HCT116 (cell line): ENCODE measurements at regions not wholly inside any gene's neighbourhood (a gene's known extent, or its start where the extent isn't known, plus 50 kb on each side); places are given as distances from the start of the nearest gene placed in this dataset.

Source experiments
- ATAC-seq: fragments of 200-7000 bp; cut with Tn5 transposase; 2 replicates; pipeline ENCODE4 v1.9.1; 2020; ENCODE audit warnings: mild to moderate bottlenecking, moderate library complexity
- BruUV-seq: library from RNA; stranded (reverse); fragments of 400-500 nt; replicated peaks from 2 replicates; lab custom pipeline; 2021; lab: Mats Ljungman, UMichigan
- CTCF ChIA-PET: fragments of 300-600 bp; sonication (Branson Sonifier 250); formaldehyde crosslinking; loops from one replicate; lab custom pipeline; 2021; ENCODE audit warnings: antibody characterized with exemption; lab: Charles Lee
- POLR2A ChIA-PET: fragments of 300-600, 350-600 bp; sonication (Branson Sonifier 250); formaldehyde crosslinking; loops from one replicate; lab custom pipeline; 2021; ENCODE audit warnings: antibody characterized with exemption; lab: Charles Lee
- RAD21 ChIA-PET, 2 experiments: fragments of 300-600 bp; sonication (Branson Sonifier 250); formaldehyde crosslinking; loops; one replicate each; lab custom pipeline; 2023; ENCODE audit warnings: low total read pairs in 2 of 2; ENCODE audit not compliant: uncharacterized antibody in 2 of 2, unreplicated experiment in 2 of 2, low non-redundant PET in 1 of 2; lab: Charles Lee
- DNase-seq: peaks from one replicate; pipeline ENCODE4 v3.0.0-alpha.2; 2010; ENCODE audit warnings: low read depth, low spot score
- H2AFZ ChIP-seq: fragments of 200-600 bp; shearing (Covaris generic), sonication (generic); 2 replicates; pipeline ENCODE4 v1.6.1; 2017; ENCODE audit warnings: low read depth, mixed run types, mixed read lengths, antibody characterized with exemption, low read length; ENCODE audit not compliant: poor library complexity, severe bottlenecking
- H3K27ac ChIP-seq: 2 replicates; pipeline ENCODE4 v1.5.1; 2012; ENCODE audit warnings: low read depth, low read length
- H3K27me3 ChIP-seq: fragments of 200-600 bp; sonication (generic); 2 replicates; pipeline ENCODE4 v1.6.1; 2016; ENCODE audit warnings: mixed run types, low read length, mixed read lengths; ENCODE audit not compliant: insufficient read depth
- H3K36me3 ChIP-seq, 2 experiments: fragments of 200-500 bp in 1 of 2; fragments of 200-600 bp in 1 of 2; sonication (Bioruptor generic) in 1 of 2; sonication (generic) in 1 of 2; 2 replicates each; pipeline versions ENCODE4 v1.5.1 to v1.6.1; 2014 to 2016; ENCODE audit warnings: low read length in 2 of 2, inconsistent platforms in 1 of 2, mixed read lengths in 1 of 2, mixed run types in 1 of 2; ENCODE audit not compliant: insufficient read depth in 2 of 2, control insufficient read depth in 1 of 2
- H3K4me1 ChIP-seq, 2 experiments: fragments of 200-600 bp in 1 of 2; sonication (generic) in 1 of 2; 2 replicates each; pipeline versions ENCODE4 v1.5.1 to v1.6.1; 2012 to 2017; ENCODE audit warnings: low read length in 2 of 2, inconsistent platforms in 1 of 2, mild to moderate bottlenecking in 1 of 2, mixed read lengths in 1 of 2, mixed run types in 1 of 2, moderate library complexity in 1 of 2; ENCODE audit not compliant: insufficient read depth in 2 of 2, control insufficient read depth in 1 of 2
- H3K4me2 ChIP-seq: fragments of 200-600 bp; sonication (generic); 2 replicates; pipeline ENCODE4 v1.6.1; 2017; ENCODE audit warnings: mixed run types, low read length, mixed read lengths
- H3K4me3 ChIP-seq, 2 experiments: fragments of 200-600 bp in 1 of 2; sonication (generic) in 1 of 2; replicated peaks in 1 of 2; 2 replicates each; pipeline ENCODE4 v1.5.1; 2011 to 2016; ENCODE audit warnings: low read length in 2 of 2, control low read depth in 1 of 2, low read depth in 1 of 2, mild to moderate bottlenecking in 1 of 2, mixed read lengths in 1 of 2, mixed run types in 1 of 2
- H3K79me2 ChIP-seq: fragments of 200-600 bp; sonication (generic); 2 replicates; pipeline ENCODE4 v1.6.1; 2017; ENCODE audit warnings: mild to moderate bottlenecking, mixed run types, low read length, moderate library complexity, mixed read lengths; ENCODE audit not compliant: insufficient read depth
- H3K9ac ChIP-seq: fragments of 200-600 bp; sonication (generic); 2 replicates; pipeline ENCODE4 v1.6.1; 2016; ENCODE audit warnings: low read length, mixed read lengths
- H3K9me2 ChIP-seq: fragments of 200-600 bp; sonication (generic), shearing (Covaris generic); 2 replicates; pipeline ENCODE4 v1.6.1; 2017; ENCODE audit warnings: mixed run types, mild to moderate bottlenecking, moderate library complexity; ENCODE audit not compliant: insufficient read depth
- H3K9me3 ChIP-seq, 2 experiments: fragments of 200-500 bp in 1 of 2; fragments of 200-600 bp in 1 of 2; sonication (Bioruptor generic) in 1 of 2; sonication (generic) in 1 of 2; 2 replicates each; pipeline ENCODE4 v1.6.1; 2014 to 2017; ENCODE audit warnings: low read length in 2 of 2, mixed read lengths in 2 of 2, inconsistent platforms in 1 of 2, low read depth in 1 of 2, mild to moderate bottlenecking in 1 of 2, mixed run types in 1 of 2, moderate library complexity in 1 of 2; ENCODE audit not compliant: control insufficient read depth in 1 of 2, insufficient read depth in 1 of 2
- H4K20me1 ChIP-seq: fragments of 200-600 bp; sonication (generic), shearing (Covaris generic); 2 replicates; pipeline ENCODE4 v1.6.1; 2017; ENCODE audit warnings: mixed run types, mild to moderate bottlenecking, moderate library complexity; ENCODE audit not compliant: insufficient read depth
- ELF1 ChIP-seq: IDR thresholded peaks from 2 replicates; pipeline ENCODE4 v1.6.1; 2012; ENCODE audit warnings: low read depth, borderline replicate concordance
- FOSL1 ChIP-seq: IDR thresholded peaks from 2 replicates; pipeline ENCODE4 v1.6.1; 2012; ENCODE audit warnings: low read depth
- POLR2A ChIP-seq: IDR thresholded peaks from 2 replicates; pipeline ENCODE4 v1.7.0; 2011; ENCODE audit warnings: borderline replicate concordance; ENCODE audit not compliant: insufficient read depth, insufficient read length; ENCODE audit errors: extremely low read depth
- SIN3A ChIP-seq: IDR thresholded peaks from 2 replicates; pipeline ENCODE4 v1.6.1; 2012; ENCODE audit warnings: low read depth
- SP1 ChIP-seq: IDR thresholded peaks from 2 replicates; pipeline ENCODE4 v1.6.1; 2012; ENCODE audit warnings: low read depth
- SRF ChIP-seq: IDR thresholded peaks from 2 replicates; pipeline ENCODE4 v1.6.1; 2012; ENCODE audit warnings: low read depth
- YY1 ChIP-seq: IDR thresholded peaks from 2 replicates; pipeline ENCODE4 v1.6.1; 2011; ENCODE audit warnings: low read length, low read depth, moderate library complexity, mild to moderate bottlenecking; ENCODE audit not compliant: insufficient replicate concordance; ENCODE audit errors: extremely low read depth
- ZNF274 ChIP-seq: fragments of 200-500 bp; sonication (Bioruptor generic); IDR thresholded peaks from 2 replicates; pipeline ENCODE4 v1.6.1; 2014; ENCODE audit warnings: mild to moderate bottlenecking, low read depth, low read length, inconsistent platforms
- intact Hi-C: fragments of 100-400 bp; cut with micrococcal nuclease; formaldehyde crosslinking; loops from 2 replicates; pipeline ENCODE4 v1.10.0; 2022
- TF ChIP-seq, protein P1 (sequence below), 3 experiments: fragments of 200-600 bp in 1 of 3; sonication (generic) in 1 of 3; IDR thresholded peaks in 2 of 3; conservative IDR thresholded peaks in 1 of 3; 2 replicates each; pipeline ENCODE4 v1.5.1; 2012 to 2017; ENCODE audit warnings: low read depth in 2 of 3, low read length in 2 of 3, antibody characterized with exemption in 1 of 3, borderline replicate concordance in 1 of 3, control low read depth in 1 of 3, mild to moderate bottlenecking in 1 of 3, mixed read lengths in 1 of 3, mixed run types in 1 of 3, moderate library complexity in 1 of 3; ENCODE audit not compliant: insufficient read depth in 1 of 3
- TF ChIP-seq, protein P2 (sequence below): IDR thresholded peaks from 2 replicates; pipeline ENCODE4 v1.6.1; 2012

DNA sequence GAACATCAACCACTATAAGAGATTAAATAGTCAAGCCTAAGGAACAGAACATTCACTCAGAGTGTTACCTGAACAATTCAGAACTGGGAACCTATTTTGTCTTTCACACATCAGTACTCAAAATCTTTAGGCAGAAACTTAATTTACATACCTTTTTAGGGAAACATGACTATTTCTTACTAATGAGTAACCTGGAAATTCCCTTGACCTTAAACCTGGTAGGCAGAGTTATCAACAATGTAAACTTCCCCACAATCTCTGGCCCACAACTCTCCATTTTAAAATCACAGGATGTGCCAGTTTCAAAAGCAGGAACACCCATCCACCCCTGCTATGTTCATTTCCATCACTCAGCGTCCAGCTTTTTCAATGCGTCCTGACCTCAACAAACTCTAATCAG is 132.9 kb upstream of the ANKFN1 start (continued):
- TF ChIP-seq ELF1: no peak
- no peak for TF ChIP-seq POLR2A
- no peak for TF ChIP-seq SIN3A
- TF ChIP-seq, protein P1, sequence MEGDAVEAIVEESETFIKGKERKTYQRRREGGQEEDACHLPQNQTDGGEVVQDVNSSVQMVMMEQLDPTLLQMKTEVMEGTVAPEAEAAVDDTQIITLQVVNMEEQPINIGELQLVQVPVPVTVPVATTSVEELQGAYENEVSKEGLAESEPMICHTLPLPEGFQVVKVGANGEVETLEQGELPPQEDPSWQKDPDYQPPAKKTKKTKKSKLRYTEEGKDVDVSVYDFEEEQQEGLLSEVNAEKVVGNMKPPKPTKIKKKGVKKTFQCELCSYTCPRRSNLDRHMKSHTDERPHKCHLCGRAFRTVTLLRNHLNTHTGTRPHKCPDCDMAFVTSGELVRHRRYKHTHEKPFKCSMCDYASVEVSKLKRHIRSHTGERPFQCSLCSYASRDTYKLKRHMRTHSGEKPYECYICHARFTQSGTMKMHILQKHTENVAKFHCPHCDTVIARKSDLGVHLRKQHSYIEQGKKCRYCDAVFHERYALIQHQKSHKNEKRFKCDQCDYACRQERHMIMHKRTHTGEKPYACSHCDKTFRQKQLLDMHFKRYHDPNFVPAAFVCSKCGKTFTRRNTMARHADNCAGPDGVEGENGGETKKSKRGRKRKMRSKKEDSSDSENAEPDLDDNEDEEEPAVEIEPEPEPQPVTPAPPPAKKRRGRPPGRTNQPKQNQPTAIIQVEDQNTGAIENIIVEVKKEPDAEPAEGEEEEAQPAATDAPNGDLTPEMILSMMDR (IDR thresholded peaks at IDR 0.05 in 2 of 3, conservative IDR thresholded peaks at IDR 0.05 in 1 of 3; ENCODE audit: borderline replicate concordance in 1 of 3, insufficient read depth in 1 of 3, low read depth in 2 of 3, low read length in 2 of 3): no peak
- no peak for TF ChIP-seq YY1
- TF ChIP-seq, protein P2, sequence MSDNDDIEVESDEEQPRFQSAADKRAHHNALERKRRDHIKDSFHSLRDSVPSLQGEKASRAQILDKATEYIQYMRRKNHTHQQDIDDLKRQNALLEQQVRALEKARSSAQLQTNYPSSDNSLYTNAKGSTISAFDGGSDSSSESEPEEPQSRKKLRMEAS: no peak

DNA sequence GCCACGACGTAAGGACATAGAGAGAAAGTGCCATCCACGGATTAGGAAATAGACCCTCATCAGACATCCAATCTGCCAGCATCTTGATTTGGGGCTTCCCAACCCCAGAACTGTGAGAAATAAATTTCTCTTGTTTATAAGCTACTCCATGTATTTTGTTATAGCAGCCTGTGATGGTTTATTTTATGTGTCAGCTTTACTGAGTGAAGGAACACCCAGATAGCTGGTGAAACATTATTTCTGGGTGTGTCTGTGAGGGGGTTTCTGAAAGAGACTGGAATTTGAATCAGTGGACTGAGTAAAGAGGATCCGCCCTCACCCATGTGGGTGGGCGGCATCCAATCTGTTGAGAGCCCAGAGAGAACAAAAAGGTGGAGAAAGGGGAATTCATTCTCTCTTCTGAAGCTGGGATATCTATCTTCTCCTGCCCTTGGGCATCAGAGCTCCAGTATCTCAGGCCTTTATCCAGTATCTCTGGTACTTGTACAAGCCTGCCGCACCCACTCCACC is 131.5 kb upstream of the ANKFN1 start:
- Histone ChIP-seq H3K27ac (no peak overlapping the region), H3K9me2 (no peaks in the 10 kb centered on the region), H3K9ac (no peak overlapping the region), H3K4me3 (no peak overlapping the region), H4K20me1 (no peaks in the 10 kb centered on the region), H3K27me3 (peaks cover 46% of the 10 kb centered on the region), H3K9me3 (no peaks in the 10 kb centered on the region), H3K4me2 (no peak overlapping the region), H3K36me3 (no peaks in the 10 kb centered on the region), H3K4me1 (no peaks in the 10 kb centered on the region), H3K79me2 (no peaks in the 10 kb centered on the region), H2AFZ (no peak overlapping the region)
- DNase-seq: no peak
- intact Hi-C loops: no loop called here
- POLR2A ChIA-PET: no interaction called here
- TF ChIP-seq SRF (no peak), FOSL1 (no peak), ZNF274 (no peak), ELF1 (no peak), SP1 (no peak)
- TF ChIP-seq, protein P1 (IDR thresholded peaks at IDR 0.05 in 2 of 3, conservative IDR thresholded peaks at IDR 0.05 in 1 of 3; ENCODE audit: borderline replicate concordance in 1 of 3, insufficient read depth in 1 of 3, low read depth in 2 of 3, low read length in 2 of 3): no peak
- ATAC-seq: no peak
- CTCF ChIA-PET: no interaction called here
- RAD21 ChIA-PET: no interaction called here
- no TSS peak for BruUV-seq
